Sigmoid colon (tissue), 6 donors: ENCODE measurements at regions not wholly inside any gene's neighbourhood (a gene's known extent, or its start where the extent isn't known, plus 50 kb on each side); places are given as distances from the start of the nearest gene placed in this dataset.

Experiments
- DNase-seq: peaks from one replicate; pipeline ENCODE4 v3.0.0-alpha.2; 2019
- H3K27ac ChIP-seq, 4 donors: fragments of 200-600 bp; sonication (generic); one replicate each; pipeline ENCODE4 v1.5.1; 2016 to 2019; ENCODE audit warnings: mild to moderate bottlenecking in 1 of 4
- H3K27me3 ChIP-seq, 3 donors: fragments of 200-600 bp; sonication (generic); one replicate each; pipeline ENCODE4 v1.5.1; 2019; ENCODE audit warnings: mild to moderate bottlenecking in 1 of 3
- H3K36me3 ChIP-seq, 4 donors: fragments of 200-600 bp; sonication (generic); one replicate each; pipeline ENCODE4 v1.5.1; 2016 to 2019
- H3K4me1 ChIP-seq, 4 donors: fragments of 200-600 bp; sonication (generic); one replicate each; pipeline ENCODE4 v1.5.1; 2017 to 2019
- H3K4me3 ChIP-seq, 4 donors: fragments of 200-600 bp; sonication (generic); one replicate each; pipeline ENCODE4 v1.5.1; 2017 to 2019; ENCODE audit warnings: mild to moderate bottlenecking in 2 of 4, moderate library complexity in 1 of 4
- H3K9me3 ChIP-seq, 4 donors: fragments of 200-600 bp in 3 of 4; sonication (generic) in 3 of 4; one replicate each; pipeline versions ENCODE4 v1.5.1 to v1.6.1; 2013 to 2019
- EP300 ChIP-seq, 4 donors: sonication (generic); formaldehyde crosslinking; IDR thresholded peaks; one replicate each; pipeline ENCODE4 v1.6.1; 2017; ENCODE audit warnings: antibody characterized with exemption in 4 of 4
- POLR2A ChIP-seq, 2 donors: fragments of 450-650 bp; IDR thresholded peaks; one replicate each; pipeline ENCODE4 v1.6.1; 2016; ENCODE audit warnings: antibody characterized with exemption in 2 of 2, mild to moderate bottlenecking in 2 of 2, moderate library complexity in 2 of 2
- POLR2AphosphoS5 ChIP-seq, 4 donors: sonication (generic); formaldehyde crosslinking; IDR thresholded peaks; one replicate each; pipeline ENCODE4 v1.6.1; 2017; ENCODE audit warnings: antibody characterized with exemption in 4 of 4
- WGBS, 2 donors: extraction: QIAGEN DNeasy Blood & Tissue Kit; methylation state at CpG; one replicate each; pipeline ENCODE4 v1.1.7; 2013; 5-methylcytosine and 5-hydroxymethylcytosine counted together
- intact Hi-C: fragments of 100-400 bp; cut with DNase I; formaldehyde crosslinking; loops from one replicate; pipeline ENCODE4 v1.15.1; 2023
- TF ChIP-seq, protein P1 (sequence below), 4 experiments: fragments of 450-650 bp in 3 of 4; fragments of 200-600 bp in 1 of 4; IDR thresholded peaks; one replicate each; pipeline ENCODE4 v1.5.1; 2016 to 2019; ENCODE audit warnings: antibody characterized with exemption in 4 of 4, mild to moderate bottlenecking in 3 of 4, moderate library complexity in 2 of 4
- donor health status: healthy with polysubstance abuse.
- donor health status: healthy.

DNA sequence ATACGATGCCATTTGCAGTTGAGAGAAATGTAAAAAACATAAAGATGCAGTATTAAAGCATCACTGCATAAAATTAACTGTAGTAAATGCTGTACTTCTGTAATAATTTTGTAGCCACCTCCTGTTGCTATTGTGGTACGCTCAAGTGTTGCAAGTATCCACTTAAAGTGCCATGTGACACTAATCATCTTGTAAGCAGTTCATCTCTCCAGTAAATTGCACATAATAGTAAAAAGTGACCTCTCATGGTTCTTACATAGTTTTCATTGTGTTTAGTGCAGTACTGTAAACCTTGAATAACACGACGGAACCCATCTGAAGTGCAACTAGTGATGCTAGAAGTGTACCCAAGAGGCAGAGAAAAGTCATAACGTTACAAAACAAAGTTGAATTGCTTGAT, 190.1 kb upstream of the VGLL2 start:
- TF ChIP-seq POLR2A (IDR thresholded peaks at IDR 0.05) (no peak), POLR2AphosphoS5 (IDR thresholded peaks at IDR 0.05) (no peak), EP300 (IDR thresholded peaks at IDR 0.05) (no peak)
- TF ChIP-seq, protein P1, sequence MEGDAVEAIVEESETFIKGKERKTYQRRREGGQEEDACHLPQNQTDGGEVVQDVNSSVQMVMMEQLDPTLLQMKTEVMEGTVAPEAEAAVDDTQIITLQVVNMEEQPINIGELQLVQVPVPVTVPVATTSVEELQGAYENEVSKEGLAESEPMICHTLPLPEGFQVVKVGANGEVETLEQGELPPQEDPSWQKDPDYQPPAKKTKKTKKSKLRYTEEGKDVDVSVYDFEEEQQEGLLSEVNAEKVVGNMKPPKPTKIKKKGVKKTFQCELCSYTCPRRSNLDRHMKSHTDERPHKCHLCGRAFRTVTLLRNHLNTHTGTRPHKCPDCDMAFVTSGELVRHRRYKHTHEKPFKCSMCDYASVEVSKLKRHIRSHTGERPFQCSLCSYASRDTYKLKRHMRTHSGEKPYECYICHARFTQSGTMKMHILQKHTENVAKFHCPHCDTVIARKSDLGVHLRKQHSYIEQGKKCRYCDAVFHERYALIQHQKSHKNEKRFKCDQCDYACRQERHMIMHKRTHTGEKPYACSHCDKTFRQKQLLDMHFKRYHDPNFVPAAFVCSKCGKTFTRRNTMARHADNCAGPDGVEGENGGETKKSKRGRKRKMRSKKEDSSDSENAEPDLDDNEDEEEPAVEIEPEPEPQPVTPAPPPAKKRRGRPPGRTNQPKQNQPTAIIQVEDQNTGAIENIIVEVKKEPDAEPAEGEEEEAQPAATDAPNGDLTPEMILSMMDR (IDR thresholded peaks at IDR 0.05) = no peak
- 60 to 63% methylated on average over 5 of the region's 5 CpGs for WGBS, 2 donors
- DNase-seq = no peak
- intact Hi-C loops = no loop called here
- Histone ChIP-seq H3K4me1 (no peaks in the 10 kb centered on the region), H3K27me3 (peaks cover 0 to 4% (median 0%) of the 10 kb centered on the region in 3 donors), H3K27ac (no peak overlapping the region), H3K4me3 (no peak overlapping the region), H3K9me3 (peaks cover 0 to 3% (median 0%) of the 10 kb centered on the region in 4 donors), H3K36me3 (no peaks in the 10 kb centered on the region)

DNA sequence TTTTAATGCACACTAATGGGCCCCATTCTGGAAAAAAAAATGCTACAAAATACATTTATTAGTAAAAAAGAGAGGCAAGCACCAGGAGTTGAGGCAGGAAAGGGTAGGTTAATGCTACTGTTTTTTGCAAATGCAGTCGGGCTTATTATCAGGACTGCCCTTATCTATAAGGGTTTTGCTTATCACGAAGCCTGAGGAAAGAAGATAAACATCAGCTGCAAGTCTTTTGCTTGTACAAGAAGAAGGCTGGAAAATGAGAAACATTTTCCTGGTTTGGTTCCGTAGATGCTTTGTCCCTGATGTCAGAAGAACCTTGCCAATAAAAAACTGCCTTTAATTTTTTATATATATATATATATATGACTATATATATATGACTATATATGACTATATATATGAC, 189.3 kb upstream of the VGLL2 start:
- Histone ChIP-seq H3K9me3 (peaks cover 0 to 3% (median 0%) of the 10 kb centered on the region in 4 donors), H3K27me3 (peaks cover 0 to 4% (median 0%) of the 10 kb centered on the region in 3 donors), H3K4me1 (no peaks in the 10 kb centered on the region), H3K4me3 (no peak overlapping the region), H3K27ac (no peak overlapping the region), H3K36me3 (no peaks in the 10 kb centered on the region)
- DNase-seq = no peak
- 9 to 23% methylated on average over 3 of the region's 3 CpGs for WGBS, 2 donors
- intact Hi-C loops = no loop called here
- TF ChIP-seq POLR2A (IDR thresholded peaks at IDR 0.05) (no peak), POLR2AphosphoS5 (IDR thresholded peaks at IDR 0.05) (no peak), EP300 (IDR thresholded peaks at IDR 0.05) (no peak)
- TF ChIP-seq, protein P1 (IDR thresholded peaks at IDR 0.05) = no peak

DNA sequence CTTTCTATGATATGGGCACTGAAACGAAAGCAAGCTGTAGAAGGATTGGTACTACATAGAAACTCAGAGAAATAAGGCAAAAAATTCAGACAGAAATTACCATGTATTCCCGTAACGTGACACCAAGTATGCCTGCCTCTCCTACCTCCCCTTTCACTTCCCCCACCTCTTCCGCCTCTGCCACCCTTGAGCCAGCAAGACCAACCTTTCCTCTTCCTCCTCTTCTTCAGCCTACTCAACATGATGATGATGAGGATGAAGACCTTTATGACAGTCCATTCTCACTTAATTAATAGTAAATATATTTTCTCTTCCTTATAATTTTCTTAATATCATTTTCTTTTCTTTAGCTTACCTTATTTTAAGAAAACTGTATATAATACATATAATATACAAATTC, 188.1 kb upstream of the VGLL2 start:
- H3K9me3 ChIP-seq = peaks cover 0 to 3% (median 0%) of the 10 kb centered on the region in 4 donors
- H3K27me3 ChIP-seq = peaks cover 0 to 4% (median 0%) of the 10 kb centered on the region in 3 donors
- no peak for DNase-seq
- H3K4me3 ChIP-seq = no peak overlapping the region
- whole genome bisulfite sequencing, 2 donors = 83 to 87% methylated on average over 4 of the region's 4 CpGs
- H3K4me1 ChIP-seq = no peaks in the 10 kb centered on the region
- no peak for TF ChIP-seq EP300 (IDR thresholded peaks at IDR 0.05)
- TF ChIP-seq, protein P1 (IDR thresholded peaks at IDR 0.05) = no peak
- TF ChIP-seq POLR2A (IDR thresholded peaks at IDR 0.05) = no peak
- no peak for TF ChIP-seq POLR2AphosphoS5 (IDR thresholded peaks at IDR 0.05)
- no peaks in the 10 kb centered on the region for H3K36me3 ChIP-seq
- no peak overlapping the region for H3K27ac ChIP-seq
- intact Hi-C loops = no loop called here

DNA sequence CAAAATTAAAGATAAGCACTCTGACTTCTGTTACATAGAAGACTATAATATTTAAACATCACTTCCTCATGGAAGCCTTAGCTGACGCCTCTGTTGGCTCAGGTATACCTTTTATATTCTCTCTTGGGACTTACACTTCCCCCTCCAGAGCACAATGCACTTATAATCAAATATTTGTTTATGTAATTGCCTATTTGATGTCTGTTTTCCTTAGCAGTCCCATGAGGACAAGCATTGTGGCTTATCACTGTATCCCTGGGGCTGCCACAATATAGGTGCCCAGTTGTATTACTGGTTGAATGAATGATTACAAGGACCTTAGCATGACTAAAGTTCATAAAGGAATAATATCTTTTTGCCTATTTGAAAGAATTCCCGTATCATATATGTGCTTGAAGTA, 186.7 kb upstream of the VGLL2 start:
- no peak for DNase-seq
- no peak overlapping the region for H3K4me3 ChIP-seq
- H3K27me3 ChIP-seq = peaks cover 0 to 4% (median 0%) of the 10 kb centered on the region in 3 donors
- no peaks in the 10 kb centered on the region for H3K36me3 ChIP-seq
- WGBS, 2 donors = 14 to 54% methylated on average over 2 of the region's 2 CpGs
- H3K27ac ChIP-seq = no peak overlapping the region
- intact Hi-C loops = no loop called here
- no peaks in the 10 kb centered on the region for H3K4me1 ChIP-seq
- no peak for TF ChIP-seq POLR2A (IDR thresholded peaks at IDR 0.05)
- TF ChIP-seq EP300 (IDR thresholded peaks at IDR 0.05) = no peak
- TF ChIP-seq POLR2AphosphoS5 (IDR thresholded peaks at IDR 0.05) = no peak
- TF ChIP-seq, protein P1 (IDR thresholded peaks at IDR 0.05) = no peak
- peaks cover 0 to 3% (median 0%) of the 10 kb centered on the region in 4 donors for H3K9me3 ChIP-seq

DNA sequence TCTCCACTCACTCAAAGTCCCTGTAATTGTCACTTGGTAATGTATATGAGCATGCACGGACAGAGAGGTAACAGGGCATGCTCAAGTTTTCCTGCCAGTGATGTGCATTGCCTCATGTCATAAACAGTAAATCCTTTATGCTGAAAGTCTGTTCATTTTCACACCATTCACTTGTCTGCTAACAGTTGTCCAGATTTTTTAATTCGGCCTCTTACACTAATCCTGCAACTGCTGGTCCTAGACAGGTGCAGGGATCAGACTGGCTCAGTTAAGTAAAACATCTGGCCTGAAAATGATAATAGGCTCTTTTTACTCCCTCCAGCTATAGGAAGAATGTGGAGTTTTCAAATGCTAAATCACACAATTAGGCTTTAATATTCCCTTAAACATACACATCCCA, 185.4 kb upstream of the VGLL2 start:
- no peaks in the 10 kb centered on the region for H3K36me3 ChIP-seq
- TF ChIP-seq POLR2A (IDR thresholded peaks at IDR 0.05) (no peak), POLR2AphosphoS5 (IDR thresholded peaks at IDR 0.05) (no peak), EP300 (IDR thresholded peaks at IDR 0.05) (no peak)
- TF ChIP-seq, protein P1 (IDR thresholded peaks at IDR 0.05) = no peak
- H3K4me3 ChIP-seq = no peak overlapping the region
- H3K4me1 ChIP-seq = no peaks in the 10 kb centered on the region
- H3K27me3 ChIP-seq = peaks cover 0 to 4% (median 0%) of the 10 kb centered on the region in 3 donors
- H3K27ac ChIP-seq = no peak overlapping the region
- H3K9me3 ChIP-seq = no peaks in the 10 kb centered on the region
- intact Hi-C loops = no loop called here
- 43 to 74% methylated on average over 2 of the region's 2 CpGs for WGBS, 2 donors
- DNase-seq = no peak
